PC-3 (cell line): ENCODE measurements at regions not wholly inside any gene's neighbourhood (a gene's known extent, or its start where the extent isn't known, plus 50 kb on each side); places are given as distances from the start of the nearest gene placed in this dataset.

ENCODE experiments used
- EZH2 ChIP-seq: fragments of 300-600 bp; sonication (generic); IDR thresholded peaks from one replicate; pipeline ENCODE4 v1.6.1; 2017; ENCODE audit warnings: antibody characterized with exemption, mild to moderate bottlenecking, low read length; ENCODE audit not compliant: unreplicated experiment
- EZH2phosphoT487 ChIP-seq: fragments of 300-600 bp; sonication (generic); IDR thresholded peaks from 2 replicates; pipeline ENCODE4 v1.6.1; 2018; ENCODE audit warnings: mild to moderate bottlenecking, antibody characterized with exemption, low read length, borderline replicate concordance
- TF ChIP-seq, protein P1 (sequence below): fragments of 300-600 bp; sonication (generic); conservative IDR thresholded peaks from 2 replicates; pipeline ENCODE4 v1.5.1; 2017; ENCODE audit warnings: antibody characterized with exemption, low read depth, mild to moderate bottlenecking, low read length

DNA sequence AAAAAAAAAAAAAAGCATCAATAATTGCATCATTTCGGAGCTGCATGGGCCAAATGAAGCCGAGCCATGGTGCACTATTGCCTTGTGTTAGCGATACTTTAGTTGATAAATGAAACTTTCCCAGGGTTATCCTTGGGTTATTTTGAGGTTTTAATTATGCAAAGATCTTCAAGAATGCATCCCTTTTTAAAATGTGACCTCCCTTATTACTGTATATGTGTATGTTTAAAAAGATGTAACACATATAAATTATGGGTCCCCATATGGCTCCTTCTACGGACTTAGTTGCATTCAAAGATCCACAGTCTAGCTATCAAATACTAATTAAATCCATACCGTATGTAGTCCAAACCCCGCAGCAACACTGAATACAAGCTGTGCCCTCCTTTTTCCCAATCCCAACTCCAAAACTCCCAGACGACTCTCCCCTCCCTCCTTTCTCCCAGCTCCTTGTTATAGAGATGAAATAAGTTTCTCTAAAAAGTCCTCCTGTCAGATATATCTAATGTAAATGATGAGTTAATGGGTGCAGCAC is 129.3 kb upstream of the MAP1LC3B2 start:
- TF ChIP-seq, protein P1, sequence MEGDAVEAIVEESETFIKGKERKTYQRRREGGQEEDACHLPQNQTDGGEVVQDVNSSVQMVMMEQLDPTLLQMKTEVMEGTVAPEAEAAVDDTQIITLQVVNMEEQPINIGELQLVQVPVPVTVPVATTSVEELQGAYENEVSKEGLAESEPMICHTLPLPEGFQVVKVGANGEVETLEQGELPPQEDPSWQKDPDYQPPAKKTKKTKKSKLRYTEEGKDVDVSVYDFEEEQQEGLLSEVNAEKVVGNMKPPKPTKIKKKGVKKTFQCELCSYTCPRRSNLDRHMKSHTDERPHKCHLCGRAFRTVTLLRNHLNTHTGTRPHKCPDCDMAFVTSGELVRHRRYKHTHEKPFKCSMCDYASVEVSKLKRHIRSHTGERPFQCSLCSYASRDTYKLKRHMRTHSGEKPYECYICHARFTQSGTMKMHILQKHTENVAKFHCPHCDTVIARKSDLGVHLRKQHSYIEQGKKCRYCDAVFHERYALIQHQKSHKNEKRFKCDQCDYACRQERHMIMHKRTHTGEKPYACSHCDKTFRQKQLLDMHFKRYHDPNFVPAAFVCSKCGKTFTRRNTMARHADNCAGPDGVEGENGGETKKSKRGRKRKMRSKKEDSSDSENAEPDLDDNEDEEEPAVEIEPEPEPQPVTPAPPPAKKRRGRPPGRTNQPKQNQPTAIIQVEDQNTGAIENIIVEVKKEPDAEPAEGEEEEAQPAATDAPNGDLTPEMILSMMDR: no peak
- no peak for TF ChIP-seq EZH2
- no peak for TF ChIP-seq EZH2phosphoT487
